Erythroblast (primary cell): ENCODE measurements at regions not wholly inside any gene's neighbourhood (a gene's known extent, or its start where the extent isn't known, plus 50 kb on each side); places are given as distances from the start of the nearest gene placed in this dataset.

Experiments
- GATA1 ChIP-seq: IDR thresholded peaks from 2 replicates; pipeline ENCODE4 v1.6.1; 2011; ENCODE audit warnings: low read depth, mild to moderate bottlenecking, control low read depth, low read length, moderate library complexity
- POLR2A ChIP-seq: IDR thresholded peaks from 2 replicates; pipeline ENCODE4 v1.6.1; 2011; ENCODE audit warnings: mild to moderate bottlenecking, low read length

- no peak for TF ChIP-seq POLR2A
- no peak for TF ChIP-seq GATA1
These were observed 269.1 kb upstream of the SORCS1 start for GRCh38 chr10:107433605-107434004.
